ENCODE measurements at regions not wholly inside any gene's neighbourhood (a gene's known extent, or its start where the extent isn't known, plus 50 kb on each side); places are given as distances from the start of the nearest gene placed in this dataset.
"Not testable (repeated sequence)": the region's sequence is repeated elsewhere in the genome, so short reads cannot be mapped to it uniquely, and the experiment has no call there.

DNA sequence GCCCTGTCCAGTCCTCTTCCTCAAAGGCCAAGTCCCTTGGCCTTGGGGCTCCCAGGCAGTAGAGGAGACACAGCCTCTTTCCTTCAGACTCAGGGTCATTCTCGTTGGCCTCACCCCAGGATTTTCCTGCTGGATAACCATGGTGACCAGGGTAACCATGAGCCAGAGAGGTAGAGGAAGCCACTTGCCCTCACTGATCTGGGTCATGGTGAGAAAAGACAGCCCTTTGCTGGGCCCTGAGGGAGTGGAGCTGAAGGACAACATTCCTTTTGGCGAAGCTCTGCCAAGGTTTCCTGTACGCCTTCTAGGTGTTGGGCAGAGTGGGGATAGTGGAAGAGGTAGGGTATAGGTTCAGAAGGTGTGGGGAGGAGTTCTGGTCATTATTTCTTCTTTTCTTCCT is 53.1 kb upstream of the WNT4 start:
- DNase-seq (ENCODE audit: low read depth, low spot score): no peak

DNA sequence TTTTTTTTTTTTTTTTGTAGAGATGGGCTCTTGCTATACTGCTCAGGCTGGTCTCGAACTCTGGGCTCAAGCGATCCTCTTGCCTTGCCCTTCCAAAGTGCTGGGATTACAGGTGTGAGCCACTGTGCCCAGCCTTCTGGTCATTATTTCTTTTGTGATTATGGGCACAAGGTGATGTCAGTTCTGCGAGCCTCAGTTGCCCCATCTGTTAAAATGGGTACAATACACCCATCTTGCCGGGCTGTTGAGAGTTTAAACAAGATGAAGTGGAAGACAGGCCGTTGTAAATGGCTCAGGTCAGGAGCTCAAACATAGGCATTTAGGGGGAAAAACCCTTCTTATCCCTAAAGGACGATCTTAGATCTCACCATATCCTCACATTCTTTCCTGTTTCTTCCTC is 53.7 kb upstream of the WNT4 start:
- no peak for DNase-seq (ENCODE audit: low read depth, low spot score)

DNA sequence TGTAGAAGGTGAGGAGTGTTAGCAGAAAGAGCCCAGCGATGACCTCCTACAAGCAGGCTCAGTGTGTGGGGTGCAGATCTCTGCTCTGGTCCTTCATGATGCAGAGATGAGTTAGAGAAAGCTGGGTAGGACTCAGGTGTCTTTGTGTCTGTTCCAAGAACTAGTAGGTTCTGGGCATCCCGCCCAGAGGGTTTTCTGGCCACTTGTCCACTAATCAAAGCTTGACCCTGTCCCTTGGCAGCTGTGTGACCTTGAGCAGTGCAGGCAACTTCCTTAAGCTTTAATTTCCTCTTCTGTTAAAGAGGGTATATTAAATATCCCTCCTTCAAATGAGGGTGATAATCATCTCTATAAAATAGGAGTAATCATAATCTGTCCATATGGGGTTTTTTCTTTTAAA is 54.7 kb upstream of the WNT4 start:
- no peak for DNase-seq (ENCODE audit: low read depth, low spot score)

DNA sequence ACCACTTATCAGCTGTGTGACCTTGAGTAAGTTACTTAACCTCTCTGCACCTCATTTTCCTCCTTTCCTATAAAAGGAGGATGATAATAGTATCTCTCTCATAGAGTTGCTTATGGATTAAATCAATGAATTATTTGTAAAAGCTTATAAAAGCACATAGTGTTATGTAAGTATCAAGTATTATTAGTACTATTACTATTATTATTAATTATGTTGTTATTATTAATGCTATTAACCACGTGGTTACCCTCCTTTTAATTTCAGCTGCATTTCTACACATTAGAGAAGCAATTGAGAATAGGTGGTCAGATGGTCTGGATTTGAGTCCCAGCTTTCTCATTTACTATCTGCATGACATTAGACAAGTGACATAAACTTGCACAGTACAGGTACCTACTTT is 58.1 kb upstream of the WNT4 start:
- no peak for DNase-seq (ENCODE audit: low read depth, low spot score)

DNA sequence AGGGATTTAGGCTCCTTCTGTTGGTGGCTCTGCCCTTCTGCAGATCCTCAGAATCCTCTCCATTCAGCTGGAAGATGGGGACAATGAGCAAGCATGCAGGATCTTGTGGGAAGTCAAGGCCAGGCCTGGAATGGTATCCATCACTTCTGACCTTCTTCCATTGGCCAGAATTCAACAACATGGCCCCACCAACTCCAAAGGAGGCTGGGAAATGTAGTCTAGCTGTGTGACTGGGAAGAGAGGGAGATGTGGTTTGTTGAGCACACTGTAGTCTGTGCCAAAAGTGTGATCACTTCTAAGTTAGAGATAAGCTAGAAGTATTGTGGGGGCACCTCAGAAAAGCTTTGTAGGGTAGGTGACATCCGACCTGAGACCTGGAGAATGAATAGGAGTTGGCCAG is 60.4 kb upstream of the WNT4 start:
- no peak for DNase-seq (ENCODE audit: low read depth, low spot score)

DNA sequence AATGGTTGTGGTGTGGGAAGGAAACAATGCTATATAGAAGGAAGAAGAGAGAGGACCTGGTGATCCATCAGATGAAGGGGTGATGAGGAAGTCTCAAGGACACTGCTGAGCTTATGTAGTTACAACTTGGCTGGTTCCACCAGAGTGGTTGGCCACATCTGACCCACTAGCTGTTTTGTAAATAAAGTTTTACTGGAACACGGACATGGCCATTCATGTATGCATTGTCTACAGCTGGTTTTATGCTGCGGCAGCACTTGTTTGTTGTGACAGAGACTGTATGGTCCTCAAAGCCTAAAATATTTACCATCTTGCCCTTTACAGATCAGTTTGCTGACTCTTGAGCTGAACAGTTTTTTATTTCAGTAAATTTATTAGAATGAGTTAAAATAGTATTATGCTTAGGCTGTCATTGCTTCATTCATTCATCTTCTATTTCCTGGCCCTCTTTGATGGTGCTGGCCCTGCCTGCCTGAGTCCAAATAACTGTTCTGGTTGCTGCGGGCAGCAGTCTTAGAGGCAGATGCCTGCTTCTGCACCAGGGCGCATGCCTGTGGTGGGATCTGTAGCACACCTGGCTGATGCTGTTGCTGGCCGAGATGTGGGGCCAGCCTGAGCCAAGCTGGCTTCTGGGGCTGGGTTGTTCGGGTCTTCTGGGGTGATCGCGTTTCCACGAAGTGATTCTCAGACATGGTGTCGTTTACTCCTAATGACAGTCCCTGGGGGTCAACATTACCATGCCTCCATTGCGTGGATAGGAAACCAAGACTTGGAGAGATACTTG is 61.4 kb upstream of the WNT4 start:
- no peak for DNase-seq (ENCODE audit: low read depth, low spot score)

DNA sequence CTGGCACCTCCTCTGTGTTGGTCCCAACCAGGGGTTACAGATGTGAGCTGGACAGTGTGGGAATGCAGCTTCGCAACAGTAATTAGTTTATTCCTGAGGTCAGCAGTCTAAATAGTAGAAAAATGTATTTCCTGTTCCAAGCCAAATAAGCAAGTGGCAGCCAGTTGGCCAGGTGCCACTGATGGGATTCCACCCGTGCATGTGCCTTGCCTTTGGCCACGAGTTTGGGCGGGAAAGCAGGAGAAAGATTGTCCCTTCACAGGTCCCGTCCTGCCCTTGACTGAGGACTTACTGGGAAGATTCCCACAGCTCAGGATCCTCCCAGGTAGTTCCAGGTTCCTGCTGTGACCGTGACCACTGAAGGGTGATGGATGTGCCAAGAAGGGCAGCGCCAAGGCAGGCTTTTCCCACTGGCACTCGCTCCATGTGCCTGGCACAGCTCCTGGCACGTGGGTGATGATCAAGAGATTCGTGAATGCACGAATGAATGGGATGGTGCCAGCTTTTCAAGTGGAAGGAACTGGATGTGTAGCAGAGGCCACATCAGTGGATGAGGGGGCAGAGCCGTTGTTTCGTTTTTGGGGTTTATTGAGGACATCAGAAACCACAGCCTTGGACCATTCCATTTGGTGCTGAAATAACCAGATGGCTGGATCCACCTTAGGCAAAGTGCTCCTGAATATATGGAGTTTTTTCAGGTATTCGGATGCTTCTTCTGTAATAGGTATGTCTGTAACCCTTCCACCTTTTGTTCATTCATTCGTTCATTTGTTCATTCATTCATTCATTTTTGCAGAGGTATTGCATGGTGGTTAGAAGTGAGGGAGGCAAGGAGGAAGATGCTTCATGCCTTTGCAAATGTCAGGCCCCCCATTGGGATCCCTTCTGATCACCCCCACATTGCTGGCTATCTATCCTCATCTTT is 62.4 kb upstream of the WNT4 start:
- DNase-seq (ENCODE audit: low read depth, low spot score): peak; percentile 69

DNA sequence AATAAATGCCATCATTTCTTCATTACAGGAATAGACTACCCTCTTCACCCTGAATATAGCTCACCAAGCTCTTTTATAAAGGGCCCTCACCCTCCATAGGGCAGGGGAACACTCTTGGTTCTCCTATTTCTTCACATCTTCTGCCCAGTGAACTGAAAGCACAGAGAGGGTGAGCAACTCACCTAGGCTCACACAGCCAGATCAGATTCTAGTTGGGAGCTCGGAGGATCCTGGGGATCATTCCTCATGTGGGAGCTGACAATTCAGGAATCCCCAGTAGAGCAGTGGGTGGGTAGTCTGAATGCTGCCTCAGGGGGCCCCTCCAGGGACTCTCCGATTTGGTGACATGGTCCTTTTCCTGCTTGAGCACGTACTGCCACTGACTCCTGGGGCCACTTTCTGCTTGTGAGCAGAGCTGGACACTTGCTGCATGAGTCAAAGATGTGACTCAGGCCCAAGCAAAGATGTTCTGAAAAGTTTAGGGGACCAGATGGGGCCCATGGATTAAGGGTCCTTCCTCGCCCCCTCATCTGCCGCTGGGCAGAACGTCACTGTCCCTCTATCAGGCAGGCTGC is 63.7 kb upstream of the WNT4 start:
- no peak for DNase-seq (ENCODE audit: low read depth, low spot score)

DNA sequence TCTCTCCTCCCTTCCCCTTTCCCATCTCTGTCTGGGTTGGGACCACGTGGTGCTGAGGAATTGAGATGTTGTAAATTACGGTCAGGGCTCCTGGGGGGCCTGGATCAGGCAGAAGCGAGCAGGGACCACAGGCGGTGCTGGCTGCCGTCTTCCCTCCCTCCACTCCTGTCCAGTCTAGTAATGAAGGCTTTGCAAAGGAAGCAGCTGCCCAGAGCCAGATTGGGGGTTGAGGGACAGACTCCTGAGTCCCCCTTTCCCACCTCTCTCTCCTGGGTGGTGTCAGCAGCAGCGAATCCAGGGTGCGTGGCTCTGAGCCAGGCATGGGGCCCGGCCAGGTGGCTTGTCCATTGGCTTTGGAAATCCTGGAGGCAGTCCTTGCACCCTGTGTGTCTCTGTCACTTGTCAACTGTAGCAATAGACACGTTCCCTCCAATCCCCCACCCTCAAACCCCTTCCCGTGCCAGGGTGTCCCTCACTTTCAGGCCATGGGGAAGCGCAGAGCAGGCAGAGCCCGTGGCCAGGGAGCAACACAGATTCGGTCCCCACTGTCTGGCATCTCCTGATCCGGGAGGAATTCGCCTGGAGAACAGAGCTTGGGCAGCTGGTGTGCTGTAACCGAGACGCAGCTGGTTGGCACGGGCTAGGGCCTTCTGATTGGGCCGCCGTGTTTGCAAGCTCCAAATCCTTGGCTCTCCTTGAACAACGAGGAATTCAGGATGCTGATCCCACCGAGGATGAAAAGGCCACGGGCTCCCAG is 64.8 kb upstream of the WNT4 start:
- peak; percentile 53 for DNase-seq (ENCODE audit: low read depth, low spot score)

DNA sequence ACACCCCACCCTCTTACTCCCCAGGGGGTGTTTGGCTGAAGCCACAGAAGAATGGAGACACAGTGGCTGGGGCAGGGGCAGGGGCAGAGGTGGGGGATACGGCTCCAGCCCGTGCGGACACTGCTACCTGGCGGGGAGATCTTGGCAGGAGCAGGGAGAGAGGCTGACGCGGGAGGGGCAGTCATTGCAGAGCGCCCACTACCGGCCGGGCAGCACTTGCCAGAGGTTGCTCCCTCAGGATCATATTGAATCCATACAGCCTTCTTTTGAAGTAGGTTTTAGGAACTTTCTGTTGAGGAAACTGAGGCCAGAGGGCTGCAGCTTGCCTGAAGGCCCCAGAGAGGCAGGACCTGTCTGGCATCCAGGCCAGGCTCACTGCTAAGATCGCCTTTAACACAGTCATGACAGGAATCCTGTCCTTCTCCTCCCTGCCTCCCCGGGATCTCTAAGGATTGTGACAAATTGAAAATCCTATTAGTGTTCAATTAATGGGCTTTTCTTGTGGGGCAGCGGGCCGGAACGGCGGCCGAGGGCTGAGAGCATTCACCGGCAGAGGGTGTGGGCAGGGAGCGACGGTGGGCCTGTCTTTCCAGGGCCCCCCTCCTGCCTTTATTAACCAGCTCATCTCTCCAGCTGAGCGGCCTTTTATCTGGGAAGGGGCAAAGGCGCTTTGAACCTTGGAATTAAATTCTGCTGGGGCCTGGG is 65.5 kb upstream of the WNT4 start:
- no peak for DNase-seq (ENCODE audit: low read depth, low spot score)

DNA sequence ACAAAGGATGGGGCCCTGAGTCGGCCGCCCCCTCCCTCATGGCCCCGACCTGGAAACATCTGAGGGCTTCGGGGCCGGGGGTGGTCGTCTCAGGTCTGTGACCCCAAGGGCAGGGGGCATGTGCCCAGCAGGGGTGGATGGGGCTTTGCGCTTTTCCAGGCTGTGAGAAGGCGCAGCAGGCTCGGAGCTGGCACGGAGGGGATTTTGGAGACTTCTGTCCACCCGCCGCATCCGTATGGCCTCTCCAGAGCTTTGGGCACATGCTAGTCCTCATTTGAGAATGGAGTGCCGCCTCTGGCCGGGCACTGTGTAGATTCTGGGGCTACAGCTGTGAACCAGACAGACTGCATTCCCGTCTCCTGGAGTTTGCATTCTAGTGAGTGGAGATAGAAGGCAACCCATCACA is 66.1 kb upstream of the WNT4 start:
- DNase-seq (ENCODE audit: low read depth, low spot score): no peak

DNA sequence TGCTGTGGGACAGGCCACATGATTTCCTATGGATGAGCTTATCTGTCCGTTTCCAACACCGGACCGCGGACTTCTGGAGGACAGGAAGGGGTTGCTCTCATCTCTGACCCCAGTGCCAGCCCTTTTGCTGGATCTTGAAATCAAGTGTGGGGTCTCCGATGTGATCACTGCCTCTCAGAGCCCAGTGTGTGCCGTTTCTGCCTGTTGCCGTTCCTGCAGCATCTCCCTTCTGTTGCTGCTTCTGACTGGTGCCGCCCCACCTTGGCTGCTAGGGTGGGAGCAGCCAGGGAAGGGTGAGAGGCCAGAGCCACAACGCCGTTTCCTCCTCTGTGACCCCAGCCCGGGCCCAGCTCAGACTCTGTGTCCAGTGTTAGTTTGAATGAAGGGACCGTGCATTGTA is 67.3 kb upstream of the WNT4 start:
- no peak for DNase-seq (ENCODE audit: low read depth, low spot score)

DNA sequence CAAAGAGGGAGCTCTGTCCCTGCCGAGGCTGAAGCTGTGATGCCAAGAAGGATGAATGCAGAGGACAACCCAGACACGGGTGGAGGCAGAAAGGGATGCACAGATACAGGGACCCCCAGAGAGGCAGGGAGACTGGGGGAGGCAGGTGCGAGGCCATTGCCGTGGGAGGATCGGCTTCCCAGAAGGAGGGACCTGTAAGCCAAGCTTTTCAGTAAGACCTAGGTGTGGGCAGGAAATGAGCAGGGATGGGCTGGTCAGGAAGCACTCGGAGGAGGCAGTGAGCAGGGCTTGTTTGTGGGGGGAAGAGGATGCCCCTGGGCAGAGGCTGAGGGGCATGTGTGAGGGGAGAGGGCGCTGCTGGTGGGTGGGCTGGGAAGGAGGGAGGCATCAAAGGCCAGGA is 67.7 kb upstream of the WNT4 start:
- DNase-seq (ENCODE audit: low read depth, low spot score): no peak

DNA sequence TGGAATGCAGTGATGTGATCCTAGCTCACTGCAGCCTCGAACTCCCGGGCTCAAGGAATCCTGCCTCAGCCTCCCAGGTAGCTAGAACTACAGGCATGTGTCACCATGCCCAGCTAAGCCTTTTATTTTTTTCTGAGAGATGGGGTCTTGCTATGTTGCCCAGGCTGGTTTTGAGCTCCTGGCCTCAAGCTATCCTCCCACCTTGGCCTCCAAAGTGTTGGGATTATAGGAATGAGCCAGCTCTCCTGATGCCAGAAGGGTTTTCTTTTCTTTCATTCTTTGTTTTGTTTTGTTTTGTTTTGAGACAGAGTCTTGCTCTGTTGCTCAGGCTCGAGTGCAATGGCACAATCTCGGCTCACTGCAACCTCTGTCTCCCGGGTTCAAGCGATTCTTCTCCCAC is 68.6 kb upstream of the WNT4 start:
- not testable (repeated sequence) for DNase-seq (ENCODE audit: low read depth, low spot score)

DNA sequence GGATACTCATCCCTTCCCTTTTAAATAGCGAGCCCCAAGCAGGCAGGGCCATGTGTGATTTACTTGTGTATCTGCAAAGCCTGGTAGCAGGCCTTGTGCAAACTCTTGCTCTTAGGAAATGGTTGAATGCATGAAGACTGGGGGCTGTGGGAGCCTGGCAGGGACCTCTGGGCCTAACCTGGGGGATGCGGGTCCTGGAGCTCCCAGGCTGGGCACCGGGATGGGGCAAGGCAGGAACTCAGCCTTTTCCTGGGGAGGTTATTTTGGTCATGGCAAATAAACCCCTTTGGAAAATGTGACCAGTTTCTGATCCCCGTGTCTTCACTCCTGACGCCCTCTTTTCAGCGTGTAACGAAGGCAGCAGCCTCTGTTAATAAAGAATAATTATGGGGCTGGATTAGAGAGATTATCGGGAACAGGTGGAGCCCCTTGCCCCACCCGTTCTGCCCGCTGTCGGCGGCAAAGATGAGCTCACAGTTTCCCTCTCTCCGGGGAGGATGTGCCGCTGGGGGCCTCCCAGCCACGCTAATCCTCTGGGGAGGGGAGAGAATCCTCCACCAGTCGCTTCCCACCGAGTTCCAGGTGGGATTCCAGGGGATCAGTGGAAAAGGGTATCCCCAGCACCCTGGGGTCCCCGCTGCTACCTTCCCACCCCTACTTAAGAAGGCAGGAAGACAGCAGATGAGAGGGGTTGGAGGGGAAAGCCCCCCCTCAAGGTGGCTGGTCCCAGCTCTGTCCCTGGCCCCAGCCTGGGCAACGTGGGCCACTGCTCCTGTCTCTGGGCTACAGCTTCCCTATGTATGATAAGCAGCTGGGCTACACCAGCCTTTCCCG is 69.7 kb upstream of the WNT4 start:
- no peak for DNase-seq (ENCODE audit: low read depth, low spot score)

DNA sequence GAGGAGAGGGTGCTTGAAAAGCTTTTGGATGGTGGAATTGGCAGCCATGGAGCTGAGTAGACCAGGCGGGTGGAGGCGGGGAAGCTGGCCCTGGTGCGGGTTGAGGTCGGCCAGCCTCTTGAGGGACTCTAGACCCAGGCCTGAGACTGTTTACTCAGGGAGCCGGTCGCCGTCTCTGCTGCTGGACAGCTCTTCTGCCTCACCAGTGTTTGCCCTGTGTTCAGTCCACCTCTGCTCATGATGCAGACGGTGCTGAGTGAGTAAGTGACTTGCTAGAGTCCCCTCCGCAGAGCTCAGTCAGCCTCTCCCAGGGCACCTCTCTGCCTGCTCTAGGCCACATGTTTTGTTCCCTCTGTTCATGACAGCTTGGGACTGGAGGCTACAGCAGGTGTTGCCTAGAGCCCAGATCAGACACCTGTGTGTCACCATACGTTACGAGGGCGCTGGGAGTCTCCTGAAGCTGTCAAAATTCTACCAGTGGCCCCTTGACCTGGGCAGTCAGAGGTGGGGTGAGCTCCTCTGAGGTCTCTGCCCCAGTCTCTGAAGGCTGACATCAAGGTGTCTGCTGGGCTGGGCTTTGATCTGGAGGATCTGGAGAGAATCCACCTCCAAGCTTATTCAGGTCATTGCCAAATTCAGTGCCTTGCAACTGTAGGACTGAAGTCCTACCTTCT is 73.5 kb upstream of the WNT4 start:
- no peak for DNase-seq (ENCODE audit: low read depth, low spot score)

DNA sequence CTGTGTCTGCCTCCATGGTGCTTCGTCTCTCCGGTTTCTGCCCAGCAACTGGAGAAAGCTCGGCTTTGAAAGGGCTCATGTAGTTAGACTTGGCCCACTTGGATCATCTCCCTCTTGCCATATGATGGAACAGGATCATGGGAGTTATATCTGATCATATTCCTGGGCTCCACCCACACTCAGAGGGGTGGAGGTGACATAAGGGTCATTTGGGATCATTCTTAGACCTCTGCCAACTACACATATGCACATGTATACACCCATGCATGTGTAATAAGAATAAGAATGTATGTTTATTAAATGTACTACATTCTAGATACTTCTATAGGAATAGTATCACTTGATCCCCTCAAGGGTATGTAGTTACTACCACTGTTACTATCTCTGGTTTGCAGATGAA is 74.1 kb upstream of the WNT4 start:
- DNase-seq (ENCODE audit: low read depth, low spot score): no peak

DNA sequence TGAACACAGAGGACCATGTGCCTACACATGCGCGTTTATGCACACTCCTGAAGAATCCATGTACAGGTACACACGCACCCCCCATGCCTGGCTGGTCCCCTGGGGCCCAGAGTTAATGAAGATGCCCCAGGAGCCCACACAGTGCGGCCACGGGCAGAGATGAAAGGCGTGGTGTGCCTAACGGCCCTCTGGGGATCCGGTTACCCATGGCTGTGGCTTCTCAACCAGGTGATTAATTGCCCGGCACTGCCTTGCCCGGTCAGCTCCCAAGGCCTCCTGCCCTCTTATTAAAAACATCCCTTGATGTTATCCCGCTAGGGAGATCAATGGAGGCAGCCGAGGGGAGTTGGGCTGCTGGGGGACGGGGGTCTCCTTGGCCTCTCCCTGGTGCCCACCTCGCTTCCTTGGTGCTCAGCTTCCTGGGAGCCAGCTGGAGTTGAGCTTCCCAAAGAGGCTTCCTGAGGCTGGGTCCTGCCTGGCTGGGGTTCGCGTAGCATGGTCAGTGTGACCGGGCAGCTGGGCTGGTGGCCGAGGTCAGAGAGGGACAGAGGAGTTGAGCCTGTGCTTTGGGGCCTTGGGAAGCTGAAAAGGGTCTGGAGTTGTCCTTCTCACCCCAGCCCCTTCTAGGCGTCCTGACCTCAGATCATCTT is 75.0 kb upstream of the WNT4 start:
- DNase-seq (ENCODE audit: low read depth, low spot score): no peak

DNA sequence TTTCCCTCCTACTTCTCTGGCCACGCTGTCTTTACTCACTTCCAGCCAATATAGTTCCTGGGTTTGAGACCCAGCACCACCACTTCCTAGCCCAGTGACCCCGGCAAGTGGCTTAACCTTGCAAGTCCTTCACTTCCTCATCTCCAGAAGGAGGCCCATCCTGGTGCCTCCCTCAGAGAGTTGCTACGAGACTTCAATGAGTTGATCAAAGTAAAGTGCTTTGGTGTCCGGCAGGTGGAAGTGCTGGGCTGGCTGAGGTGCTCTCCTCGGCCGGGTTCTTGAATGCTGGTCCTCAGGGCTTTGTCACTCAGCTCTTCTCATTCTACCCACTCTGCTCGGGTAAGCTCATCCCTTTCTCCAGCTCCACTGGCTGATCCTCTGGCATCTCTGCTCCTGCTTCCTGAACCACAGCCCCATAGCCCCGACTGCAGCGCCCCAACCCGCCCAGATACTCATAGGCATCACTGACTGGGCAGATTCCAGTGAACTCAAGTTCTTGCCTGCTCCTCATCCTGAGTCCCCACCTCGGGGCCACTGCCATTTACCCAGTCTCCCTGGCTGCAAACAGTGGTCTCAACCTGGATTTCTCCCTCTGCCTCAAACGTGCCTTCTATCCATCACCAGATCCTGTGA is 75.8 kb upstream of the WNT4 start:
- DNase-seq (ENCODE audit: low read depth, low spot score): no peak

Data from astrocyte of the hippocampus (primary cell).